ENCODE measurements at regions not wholly inside any gene's neighbourhood (a gene's known extent, or its start where the extent isn't known, plus 50 kb on each side); places are given as distances from the start of the nearest gene placed in this dataset.
"Not testable (repeated sequence)": the region's sequence is repeated elsewhere in the genome, so short reads cannot be mapped to it uniquely, and the experiment has no call there.

DNA sequence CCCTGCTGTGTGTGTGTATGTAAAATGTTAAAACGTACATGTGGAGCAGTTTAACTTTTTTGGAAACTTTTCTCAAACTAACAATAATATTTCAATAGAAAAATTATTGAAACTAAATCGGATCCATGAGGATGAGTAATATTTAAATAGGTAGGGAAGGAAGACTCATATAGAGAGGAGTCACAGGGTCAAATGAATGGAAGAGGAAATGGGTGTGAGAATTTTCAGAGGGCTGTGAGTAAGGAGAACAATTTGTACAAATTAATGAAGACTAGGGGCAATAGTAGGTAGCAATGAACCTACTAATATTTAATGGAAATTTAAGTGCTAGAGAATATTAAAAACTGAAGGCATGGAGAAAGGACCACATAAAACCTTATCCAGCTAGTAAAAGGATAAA is 290.7 kb upstream of the PCDH18 start:
- no peak for ATAC-seq
- no peaks in the 10 kb centered on the region for H3K4me1 Mint-ChIP-seq
- H3K27me3 Mint-ChIP-seq, result peaks cover 8% of the 10 kb centered on the region
- no peaks in the 10 kb centered on the region for H3K36me3 Mint-ChIP-seq
- peaks cover 3% of the 10 kb centered on the region for H3K9me3 Mint-ChIP-seq
- H3K4me3 Mint-ChIP-seq, result no peak overlapping the region
- no peak overlapping the region for H3K27ac Mint-ChIP-seq

- Mint-ChIP-seq H3K9me3 (peaks cover 3% of the 10 kb centered on the region), H3K4me3 (no peak overlapping the region)
These were observed 287.7 kb upstream of the PCDH18 start for GRCh38 chr4:137819964-137820383.

GRCh38 chr4:137812258-137812657 is 280.0 kb upstream of the PCDH18 start:
- no peaks in the 10 kb centered on the region for H3K9me3 Mint-ChIP-seq
- ATAC-seq, result no peak
- no peaks in the 10 kb centered on the region for H3K36me3 Mint-ChIP-seq
- H3K4me3 Mint-ChIP-seq, result no peak overlapping the region
- H3K27me3 Mint-ChIP-seq, result no peaks in the 10 kb centered on the region
- no peak overlapping the region for H3K27ac Mint-ChIP-seq
- H3K4me1 Mint-ChIP-seq, result no peaks in the 10 kb centered on the region

More at GRCh38 chr4:137819964-137820383, 287.7 kb upstream of the PCDH18 start:
- H3K27ac Mint-ChIP-seq, result no peak overlapping the region
- H3K27me3 Mint-ChIP-seq, result peaks cover 8% of the 10 kb centered on the region
- no peaks in the 10 kb centered on the region for H3K4me1 Mint-ChIP-seq
- H3K36me3 Mint-ChIP-seq, result no peaks in the 10 kb centered on the region
- peak; percentile 39 for ATAC-seq

GRCh38 chr4:137806420-137806819 is 274.1 kb upstream of the PCDH18 start:
- Mint-ChIP-seq H3K36me3 (no peaks in the 10 kb centered on the region), H3K27ac (no peak overlapping the region), H3K27me3 (no peaks in the 10 kb centered on the region), H3K4me1 (no peaks in the 10 kb centered on the region), H3K9me3 (no peaks in the 10 kb centered on the region), H3K4me3 (no peak overlapping the region)
- no peak for ATAC-seq

DNA sequence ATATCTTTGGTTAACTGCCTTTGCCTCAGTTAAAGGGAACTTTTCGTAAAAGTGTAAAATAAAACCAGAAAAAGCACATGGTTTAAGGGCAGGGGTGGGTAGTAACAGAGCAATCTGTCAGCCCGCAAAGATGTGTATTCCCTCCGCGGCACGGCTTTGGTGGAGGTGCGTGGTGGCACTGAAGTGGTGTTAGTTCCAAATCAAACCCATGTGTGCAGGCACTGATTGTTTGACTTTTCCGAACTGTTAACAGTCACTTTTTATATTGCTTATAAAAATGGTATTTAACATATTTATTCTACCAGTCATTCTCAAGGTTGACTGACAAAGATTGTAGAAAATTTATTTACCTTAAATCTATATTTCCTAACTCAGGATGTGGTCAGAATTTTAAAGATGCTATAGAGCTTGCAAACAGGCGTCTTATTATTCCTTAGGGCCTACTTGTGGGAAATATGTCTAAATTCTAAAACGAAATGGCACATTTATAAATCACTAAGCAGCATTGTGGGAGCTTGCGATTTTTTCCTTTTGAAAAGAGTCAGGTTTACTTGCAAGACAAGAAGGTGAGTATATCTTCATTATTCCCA is 272.7 kb upstream of the PCDH18 start:
- H3K4me1 Mint-ChIP-seq, result no peaks in the 10 kb centered on the region
- H3K27me3 Mint-ChIP-seq, result no peaks in the 10 kb centered on the region
- ATAC-seq, result no peak
- no peaks in the 10 kb centered on the region for H3K9me3 Mint-ChIP-seq
- no peak overlapping the region for H3K27ac Mint-ChIP-seq
- H3K36me3 Mint-ChIP-seq, result no peaks in the 10 kb centered on the region
- no peak overlapping the region for H3K4me3 Mint-ChIP-seq

- no peak for ATAC-seq
- no peaks in the 10 kb centered on the region for H3K27me3 Mint-ChIP-seq
- H3K27ac Mint-ChIP-seq, result no peak overlapping the region
- H3K9me3 Mint-ChIP-seq, result no peaks in the 10 kb centered on the region
- no peak overlapping the region for H3K4me3 Mint-ChIP-seq
- no peaks in the 10 kb centered on the region for H3K36me3 Mint-ChIP-seq
- H3K4me1 Mint-ChIP-seq, result no peaks in the 10 kb centered on the region
These were observed 268.6 kb upstream of the PCDH18 start for GRCh38 chr4:137800861-137801260.

DNA sequence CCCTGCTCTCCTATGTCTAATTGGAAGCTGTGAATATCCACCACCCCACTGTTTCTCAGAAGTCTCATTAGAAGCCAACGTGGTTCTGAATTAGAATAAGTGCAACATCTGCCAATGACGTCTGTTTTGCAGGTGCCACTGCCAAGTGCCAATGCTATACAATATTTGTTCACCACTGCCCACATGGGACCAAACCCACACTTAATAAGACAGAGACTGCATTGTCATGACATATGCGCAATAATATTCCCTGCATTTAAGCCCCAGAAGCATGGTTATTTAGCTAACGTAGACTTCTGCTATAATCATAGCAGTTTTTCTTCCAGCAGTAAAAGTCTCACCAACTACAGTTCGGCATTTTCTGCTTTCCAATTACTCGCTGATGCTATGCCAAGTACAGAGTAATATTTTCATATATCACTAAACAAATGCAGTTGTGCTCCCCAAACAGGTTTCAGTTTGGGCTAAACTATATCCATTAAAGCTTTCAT is 262.5 kb upstream of the PCDH18 start:
- Mint-ChIP-seq H3K27me3 (no peaks in the 10 kb centered on the region), H3K4me3 (no peak overlapping the region), H3K4me1 (no peaks in the 10 kb centered on the region), H3K27ac (no peak overlapping the region), H3K36me3 (no peaks in the 10 kb centered on the region), H3K9me3 (peaks cover 8% of the 10 kb centered on the region)
- ATAC-seq, result no peak

- not testable (repeated sequence) for ATAC-seq, H3K27ac Mint-ChIP-seq, H3K36me3 Mint-ChIP-seq, H3K4me1 Mint-ChIP-seq, H3K4me3 Mint-ChIP-seq, H3K27me3 Mint-ChIP-seq
- peaks cover 10% of the 10 kb centered on the region for H3K9me3 Mint-ChIP-seq
These were observed 257.0 kb upstream of the PCDH18 start for GRCh38 chr4:137789263-137789662.

GRCh38 chr4:137783923-137784322 is 251.6 kb upstream of the PCDH18 start:
- not testable (repeated sequence) for H3K4me1 Mint-ChIP-seq, ATAC-seq, H3K27ac Mint-ChIP-seq, H3K4me3 Mint-ChIP-seq, H3K27me3 Mint-ChIP-seq, H3K36me3 Mint-ChIP-seq, H3K9me3 Mint-ChIP-seq

DNA sequence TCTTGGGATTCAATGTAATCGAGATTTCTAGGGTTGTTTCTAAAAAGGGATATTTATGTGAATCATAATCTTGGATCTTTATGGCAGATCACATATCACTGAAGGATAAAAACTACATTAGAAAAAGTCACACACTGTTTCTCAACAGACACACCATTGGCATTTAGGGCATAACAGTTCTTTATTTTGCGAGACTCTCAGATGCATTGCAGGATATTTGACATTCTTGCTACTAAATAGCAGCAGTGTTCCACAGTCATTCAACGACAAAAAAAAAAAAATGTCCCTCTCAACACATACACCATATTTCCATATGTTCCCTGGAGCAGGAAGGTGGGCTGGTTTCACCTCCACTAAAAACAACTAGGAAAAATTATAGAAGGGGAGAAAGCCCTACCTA is 243.4 kb upstream of the PCDH18 start:
- ATAC-seq, result no peak
- Mint-ChIP-seq H3K4me1 (no peaks in the 10 kb centered on the region), H3K9me3 (no peaks in the 10 kb centered on the region), H3K27me3 (no peaks in the 10 kb centered on the region), H3K27ac (no peak overlapping the region), H3K36me3 (no peaks in the 10 kb centered on the region), H3K4me3 (no peak overlapping the region)

GRCh38 chr4:137774501-137774900 is 242.2 kb upstream of the PCDH18 start:
- H3K4me1 Mint-ChIP-seq, result no peaks in the 10 kb centered on the region
- H3K9me3 Mint-ChIP-seq, result peaks cover 3% of the 10 kb centered on the region
- ATAC-seq, result no peak
- H3K4me3 Mint-ChIP-seq, result no peak overlapping the region
- H3K36me3 Mint-ChIP-seq, result no peaks in the 10 kb centered on the region
- no peaks in the 10 kb centered on the region for H3K27me3 Mint-ChIP-seq
- no peak overlapping the region for H3K27ac Mint-ChIP-seq

GRCh38 chr4:137768881-137769280 is 236.6 kb upstream of the PCDH18 start:
- Mint-ChIP-seq H3K36me3 (no peaks in the 10 kb centered on the region), H3K27me3 (no peaks in the 10 kb centered on the region), H3K4me1 (no peaks in the 10 kb centered on the region), H3K4me3 (no peak overlapping the region), H3K27ac (no peak overlapping the region), H3K9me3 (peaks cover 8% of the 10 kb centered on the region)
- no peak for ATAC-seq

DNA sequence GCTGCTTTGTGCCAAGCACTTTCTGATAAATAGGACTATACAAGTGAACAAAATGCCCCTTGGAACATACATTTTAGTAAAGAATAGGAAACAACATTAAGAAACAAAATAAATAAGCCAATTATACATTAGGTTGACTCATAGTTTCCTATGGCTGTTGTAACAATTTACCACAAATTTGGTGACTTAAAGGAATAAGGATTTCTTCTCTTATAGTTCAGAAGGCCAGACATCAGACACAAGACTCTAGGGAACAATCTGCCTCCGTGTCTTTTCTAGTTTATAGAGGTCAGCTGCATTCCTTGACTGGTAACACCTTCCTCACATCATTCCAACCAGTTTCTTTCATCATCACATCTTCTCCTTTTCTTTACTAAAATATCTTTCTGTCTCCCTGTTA is 235.9 kb upstream of the PCDH18 start:
- no peaks in the 10 kb centered on the region for H3K36me3 Mint-ChIP-seq
- H3K27me3 Mint-ChIP-seq, result no peaks in the 10 kb centered on the region
- H3K4me1 Mint-ChIP-seq, result no peaks in the 10 kb centered on the region
- ATAC-seq, result no peak
- no peak overlapping the region for H3K27ac Mint-ChIP-seq
- peaks cover 8% of the 10 kb centered on the region for H3K9me3 Mint-ChIP-seq
- no peak overlapping the region for H3K4me3 Mint-ChIP-seq

GRCh38 chr4:137762591-137762990 is 230.3 kb upstream of the PCDH18 start:
- no peak overlapping the region for H3K27ac Mint-ChIP-seq
- no peak for ATAC-seq
- no peaks in the 10 kb centered on the region for H3K27me3 Mint-ChIP-seq
- no peak overlapping the region for H3K4me3 Mint-ChIP-seq
- H3K36me3 Mint-ChIP-seq, result no peaks in the 10 kb centered on the region
- H3K4me1 Mint-ChIP-seq, result no peaks in the 10 kb centered on the region
- no peaks in the 10 kb centered on the region for H3K9me3 Mint-ChIP-seq

DNA sequence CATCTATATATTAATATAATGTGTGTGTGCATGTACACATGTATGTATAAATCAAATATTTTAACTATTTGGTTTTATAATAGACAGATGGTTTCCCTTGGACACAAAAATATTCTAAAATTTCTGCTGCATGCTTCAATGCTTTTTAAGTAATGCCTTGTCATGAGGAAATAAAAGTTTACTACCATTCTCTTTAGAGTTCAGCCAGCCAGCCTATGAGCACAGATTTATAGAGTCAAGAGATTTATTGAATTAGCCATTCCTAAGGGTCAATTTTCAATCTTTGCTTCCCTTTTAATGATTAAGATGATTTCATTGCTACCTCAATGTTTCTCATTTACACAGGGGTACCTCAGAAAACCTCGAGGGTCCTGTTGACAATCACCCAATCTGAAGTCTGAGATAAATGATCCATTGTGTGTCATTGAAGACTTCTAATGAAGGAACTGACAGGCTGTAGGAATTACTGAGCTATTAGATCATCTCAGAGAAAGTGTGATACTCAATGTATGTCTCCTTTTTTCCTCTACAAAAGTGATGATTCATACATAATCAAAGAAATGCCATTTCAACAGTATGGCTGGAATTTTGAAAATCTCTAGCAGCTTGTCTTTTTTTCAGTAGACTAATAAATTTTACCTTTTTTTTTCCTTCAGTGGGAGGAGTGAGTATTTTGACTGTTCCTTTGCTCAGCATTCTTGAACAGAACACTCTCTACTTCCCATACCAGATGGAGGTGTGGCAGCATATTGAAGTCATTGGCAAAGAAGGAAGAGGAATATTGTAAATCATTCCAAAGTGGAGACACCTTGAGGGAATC is 222.6 kb upstream of the PCDH18 start:
- H3K27me3 Mint-ChIP-seq, result no peaks in the 10 kb centered on the region
- H3K9me3 Mint-ChIP-seq, result no peaks in the 10 kb centered on the region
- H3K27ac Mint-ChIP-seq, result no peak overlapping the region
- H3K36me3 Mint-ChIP-seq, result no peaks in the 10 kb centered on the region
- no peak overlapping the region for H3K4me3 Mint-ChIP-seq
- no peaks in the 10 kb centered on the region for H3K4me1 Mint-ChIP-seq
- no peak for ATAC-seq

GRCh38 chr4:137749466-137749865 is 217.2 kb upstream of the PCDH18 start:
- Mint-ChIP-seq H3K36me3 (no peaks in the 10 kb centered on the region), H3K9me3 (peaks cover 2% of the 10 kb centered on the region), H3K4me1 (no peaks in the 10 kb centered on the region), H3K27ac (no peak overlapping the region), H3K27me3 (no peaks in the 10 kb centered on the region), H3K4me3 (no peak overlapping the region)
- no peak for ATAC-seq
